Activated naive CD8-positive, alpha-beta T cell treated with anti-CD3 and anti-CD28 coated beads, Interleukin-2, amount 10 ng/mL, durations not matched to agents 7 days and 5 days (primary cell): ENCODE measurements at regions not wholly inside any gene's neighbourhood (a gene's known extent, or its start where the extent isn't known, plus 50 kb on each side); places are given as distances from the start of the nearest gene placed in this dataset.

ENCODE experiments used
- ATAC-seq: fragments of 150-1000 bp; cut with Tn5 transposase; one replicate; pipeline ENCODE4 v1.10.0; 2021; ENCODE audit warnings: low read depth, moderate library complexity
- POLR2A ChIA-PET: fragments of 350-600 bp; sonication (Branson Sonifier 250); formaldehyde crosslinking; loops from one replicate; lab custom pipeline; 2021; ENCODE audit warnings: antibody characterized with exemption; lab: Charles Lee
- DNase-seq: peaks from one replicate; pipeline ENCODE4 v3.0.0; 2021
- H3K27ac Mint-ChIP-seq: one replicate; pipeline ENCODE4 v1.8.0; 2022; ENCODE audit warnings: mild to moderate bottlenecking, mixed read lengths
- H3K27me3 Mint-ChIP-seq: one replicate; pipeline ENCODE4 v1.8.0; 2022; ENCODE audit warnings: mild to moderate bottlenecking, moderate library complexity, mixed read lengths
- H3K36me3 Mint-ChIP-seq: one replicate; pipeline ENCODE4 v1.8.0; 2021; ENCODE audit warnings: mild to moderate bottlenecking, mixed read lengths
- H3K4me1 Mint-ChIP-seq: one replicate; pipeline ENCODE4 v1.8.0; 2021; ENCODE audit warnings: mixed read lengths
- H3K4me3 Mint-ChIP-seq: one replicate; pipeline ENCODE4 v1.8.0; 2022; ENCODE audit warnings: mild to moderate bottlenecking, moderate library complexity, mixed read lengths
- H3K9me3 Mint-ChIP-seq: one replicate; pipeline ENCODE4 v1.8.0; 2021; ENCODE audit warnings: mixed read lengths

DNA sequence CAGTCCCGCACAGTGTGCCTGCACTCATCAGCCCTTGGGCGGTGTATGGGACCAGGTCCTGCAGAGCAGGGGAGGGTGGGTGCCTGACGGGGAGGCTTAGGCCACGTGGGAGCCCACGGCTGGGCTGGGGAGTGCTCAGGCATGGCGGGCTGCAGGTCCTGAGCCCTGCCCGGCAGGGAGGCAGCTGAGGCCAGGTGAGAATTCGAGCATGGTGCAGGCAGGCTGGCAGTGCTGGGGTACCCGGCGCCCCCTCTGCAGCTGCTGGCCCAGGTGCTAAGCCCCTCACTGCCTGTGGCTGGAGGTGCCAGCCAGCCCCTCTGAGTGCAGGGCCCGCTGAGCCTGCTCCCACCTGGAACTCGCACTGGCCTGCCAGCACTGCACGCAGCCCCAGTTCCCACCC is 630.9 kb upstream of the PCDH20 start:
- H3K27me3 Mint-ChIP-seq: no peaks in the 10 kb centered on the region
- H3K36me3 Mint-ChIP-seq: no peaks in the 10 kb centered on the region
- POLR2A ChIA-PET: no interaction called here
- ATAC-seq (no peak), DNase-seq (no peak)
- H3K4me3 Mint-ChIP-seq: no peak overlapping the region
- H3K9me3 Mint-ChIP-seq: peaks cover 1% of the 10 kb centered on the region
- H3K27ac Mint-ChIP-seq: no peak overlapping the region
- no peaks in the 10 kb centered on the region for H3K4me1 Mint-ChIP-seq

DNA sequence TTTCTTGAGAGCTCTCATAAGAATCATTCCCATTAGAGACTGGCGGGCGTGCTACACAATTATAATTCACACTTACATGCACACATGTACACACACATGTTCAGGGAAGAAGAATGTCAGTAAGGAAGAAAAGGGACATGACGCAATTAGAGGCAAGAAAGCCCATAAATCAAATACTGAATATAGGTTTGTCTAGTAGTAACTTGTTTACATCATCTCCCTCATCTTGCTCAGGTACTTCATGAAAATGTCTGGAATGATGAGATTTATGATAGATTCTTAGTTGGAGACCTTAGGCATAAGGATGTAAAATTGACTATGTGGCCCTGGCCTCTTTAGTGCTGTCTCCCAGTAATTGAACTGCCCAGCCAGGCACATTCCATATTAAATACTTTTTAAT is 628.0 kb upstream of the PCDH20 start:
- H3K36me3 Mint-ChIP-seq: no peaks in the 10 kb centered on the region
- no peak for ATAC-seq
- H3K27ac Mint-ChIP-seq: no peak overlapping the region
- H3K4me3 Mint-ChIP-seq: no peak overlapping the region
- H3K9me3 Mint-ChIP-seq: no peaks in the 10 kb centered on the region
- no peak for DNase-seq
- H3K27me3 Mint-ChIP-seq: no peaks in the 10 kb centered on the region
- H3K4me1 Mint-ChIP-seq: no peaks in the 10 kb centered on the region
- POLR2A ChIA-PET: no interaction called here

DNA sequence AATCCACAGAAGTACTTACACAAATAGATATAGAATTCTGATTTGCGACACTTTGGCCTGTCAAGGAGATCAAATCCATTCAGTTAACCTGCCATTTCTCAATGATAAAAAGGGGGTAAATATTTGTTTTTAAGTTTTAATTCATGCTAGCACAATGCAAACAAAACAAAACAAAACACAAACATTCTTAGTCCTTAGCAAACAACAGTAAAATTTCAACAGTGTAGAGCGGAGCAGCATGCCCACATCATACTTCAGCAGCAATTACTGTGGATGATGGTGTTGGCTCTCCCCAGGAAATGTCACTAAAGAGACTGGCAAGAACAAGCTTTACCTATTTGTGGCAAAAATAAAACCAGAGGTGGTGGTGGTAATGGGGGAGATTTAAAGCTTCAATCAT is 625.2 kb upstream of the PCDH20 start:
- no peaks in the 10 kb centered on the region for H3K36me3 Mint-ChIP-seq
- DNase-seq (no peak), ATAC-seq (no peak)
- POLR2A ChIA-PET: no interaction called here
- H3K9me3 Mint-ChIP-seq: no peaks in the 10 kb centered on the region
- no peaks in the 10 kb centered on the region for H3K4me1 Mint-ChIP-seq
- no peak overlapping the region for H3K4me3 Mint-ChIP-seq
- H3K27me3 Mint-ChIP-seq: no peaks in the 10 kb centered on the region
- no peak overlapping the region for H3K27ac Mint-ChIP-seq

DNA sequence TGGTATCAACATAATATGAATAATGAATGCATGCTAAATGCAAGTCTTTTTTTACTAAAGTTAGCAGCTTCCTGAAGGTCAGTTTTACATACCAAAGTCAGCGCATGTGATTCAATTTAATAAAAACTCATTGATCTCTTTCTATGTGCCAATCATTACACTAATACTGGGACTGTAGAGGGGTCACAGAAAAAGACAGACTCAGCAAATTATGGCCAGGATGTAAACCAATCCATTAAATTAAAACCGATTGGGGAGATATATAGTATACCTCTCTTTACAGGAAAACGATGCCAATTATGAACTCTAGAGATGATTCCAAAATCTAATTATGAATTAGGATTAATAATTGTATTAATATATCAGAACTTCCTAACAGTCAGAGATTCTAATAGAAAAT is 624.4 kb upstream of the PCDH20 start:
- Mint-ChIP-seq H3K4me1 (no peaks in the 10 kb centered on the region), H3K9me3 (no peaks in the 10 kb centered on the region), H3K27ac (no peak overlapping the region), H3K4me3 (no peak overlapping the region), H3K27me3 (no peaks in the 10 kb centered on the region), H3K36me3 (no peaks in the 10 kb centered on the region)
- DNase-seq: no peak
- ATAC-seq: no peak
- POLR2A ChIA-PET: no interaction called here

DNA sequence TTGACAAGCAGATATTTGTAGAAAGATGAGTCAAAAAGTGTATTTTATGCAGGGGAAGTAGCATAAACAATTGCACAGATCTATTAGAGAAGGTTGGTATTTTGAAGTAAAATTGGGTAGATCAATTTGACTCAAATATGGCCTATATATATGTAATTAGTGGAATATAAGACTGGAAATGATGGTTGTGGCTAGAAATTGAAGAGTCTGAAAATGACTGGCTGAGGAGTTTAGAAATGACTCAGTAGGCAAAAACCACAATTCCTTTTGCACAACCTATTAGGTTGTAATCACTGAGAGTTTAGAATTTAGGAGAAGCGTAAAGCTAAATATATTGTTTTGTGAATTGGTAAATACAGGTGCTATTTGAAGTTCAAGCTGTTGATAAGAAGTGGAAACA is 622.6 kb upstream of the PCDH20 start:
- Mint-ChIP-seq H3K4me3 (no peak overlapping the region), H3K4me1 (no peaks in the 10 kb centered on the region), H3K36me3 (no peaks in the 10 kb centered on the region), H3K27ac (no peak overlapping the region), H3K27me3 (no peaks in the 10 kb centered on the region), H3K9me3 (no peaks in the 10 kb centered on the region)
- DNase-seq (no peak), ATAC-seq (no peak)
- POLR2A ChIA-PET: no interaction called here

DNA sequence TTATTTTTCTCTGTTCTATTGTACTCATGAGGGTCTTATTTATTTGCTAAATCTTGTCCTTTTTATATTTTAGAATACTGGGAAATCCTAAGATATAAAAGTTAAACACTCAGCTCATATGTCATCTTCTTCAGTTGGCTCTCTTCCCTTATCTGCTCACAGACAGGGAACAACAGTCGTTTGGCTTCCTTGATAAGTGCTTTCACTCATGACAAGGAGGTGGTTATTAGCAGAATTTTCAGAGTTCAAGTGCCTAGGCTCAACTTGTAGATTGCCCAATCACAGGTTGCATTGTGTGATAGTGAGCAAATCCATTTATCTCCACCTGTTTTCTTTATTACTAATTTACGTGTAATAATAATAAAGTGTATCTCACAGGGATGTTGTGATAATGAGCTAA is 620.3 kb upstream of the PCDH20 start:
- H3K27ac Mint-ChIP-seq: no peak overlapping the region
- POLR2A ChIA-PET: no interaction called here
- no peaks in the 10 kb centered on the region for H3K36me3 Mint-ChIP-seq
- H3K9me3 Mint-ChIP-seq: no peaks in the 10 kb centered on the region
- no peaks in the 10 kb centered on the region for H3K27me3 Mint-ChIP-seq
- ATAC-seq (no peak), DNase-seq (no peak)
- no peaks in the 10 kb centered on the region for H3K4me1 Mint-ChIP-seq
- no peak overlapping the region for H3K4me3 Mint-ChIP-seq

DNA sequence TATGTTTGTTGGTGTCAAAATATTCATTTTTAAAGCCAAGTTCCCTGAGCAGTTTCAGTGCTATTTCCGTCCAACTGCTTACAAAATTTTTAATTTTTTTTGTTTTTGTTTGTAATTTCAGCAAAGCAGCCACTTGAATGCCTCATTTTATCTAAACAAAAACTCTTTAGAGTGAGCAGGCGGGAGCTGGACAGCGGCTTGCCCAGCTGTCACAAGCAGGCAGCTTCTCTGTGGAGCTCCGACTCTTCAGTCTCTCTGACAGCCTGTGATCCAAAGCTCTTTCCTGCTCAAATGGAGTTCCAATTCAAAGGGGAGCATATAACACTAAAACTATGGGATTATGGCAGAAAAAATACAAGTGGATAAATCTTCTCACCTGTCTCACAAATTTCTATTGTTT is 618.3 kb upstream of the PCDH20 start:
- no peak for DNase-seq
- no peaks in the 10 kb centered on the region for H3K36me3 Mint-ChIP-seq
- no peaks in the 10 kb centered on the region for H3K4me1 Mint-ChIP-seq
- ATAC-seq: no peak
- H3K27ac Mint-ChIP-seq: no peak overlapping the region
- no peaks in the 10 kb centered on the region for H3K27me3 Mint-ChIP-seq
- H3K4me3 Mint-ChIP-seq: no peak overlapping the region
- no peaks in the 10 kb centered on the region for H3K9me3 Mint-ChIP-seq
- POLR2A ChIA-PET: no interaction called here

DNA sequence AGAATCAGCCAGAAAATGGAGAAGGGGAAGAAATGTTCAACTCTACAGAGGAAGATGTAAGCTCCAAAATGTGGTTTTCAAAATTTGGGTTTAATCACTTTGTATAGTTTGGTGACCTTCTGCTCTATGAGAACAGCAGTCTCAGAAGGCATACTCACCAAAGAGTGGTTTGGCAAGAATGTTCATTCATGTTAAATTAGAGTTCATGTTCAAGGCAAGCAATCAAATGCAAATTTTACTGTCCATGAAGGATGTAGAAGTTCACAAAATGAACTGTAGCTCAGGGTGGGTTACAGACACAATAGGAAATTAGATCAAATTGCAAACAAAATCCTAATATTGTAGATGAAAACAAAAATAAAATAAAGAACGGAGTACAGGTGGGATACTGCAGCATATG is 606.7 kb upstream of the PCDH20 start:
- H3K27ac Mint-ChIP-seq: no peak overlapping the region
- no peaks in the 10 kb centered on the region for H3K9me3 Mint-ChIP-seq
- H3K4me1 Mint-ChIP-seq: no peaks in the 10 kb centered on the region
- no peak overlapping the region for H3K4me3 Mint-ChIP-seq
- DNase-seq (no peak), ATAC-seq (no peak)
- POLR2A ChIA-PET: no interaction called here
- H3K36me3 Mint-ChIP-seq: no peaks in the 10 kb centered on the region
- no peaks in the 10 kb centered on the region for H3K27me3 Mint-ChIP-seq

DNA sequence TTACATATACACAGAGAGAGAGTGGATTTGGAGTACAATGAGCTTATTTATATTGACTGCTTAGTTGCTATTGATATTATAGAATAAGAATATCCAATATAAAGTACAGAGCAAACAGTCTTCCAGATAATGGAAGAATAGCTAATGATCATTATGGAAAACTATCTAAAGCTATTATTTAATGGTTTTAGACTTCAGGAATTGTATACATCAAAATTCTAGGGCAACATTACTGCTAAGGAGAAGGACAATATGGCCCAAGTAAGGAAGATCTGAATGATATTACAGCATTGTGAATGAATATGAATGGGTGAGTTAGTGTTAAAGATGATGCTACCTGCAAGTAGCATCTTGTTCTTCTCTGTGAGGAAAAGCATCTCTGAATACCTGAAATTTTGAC is 604.2 kb upstream of the PCDH20 start:
- Mint-ChIP-seq H3K27ac (no peak overlapping the region), H3K9me3 (no peaks in the 10 kb centered on the region), H3K4me1 (no peaks in the 10 kb centered on the region), H3K4me3 (no peak overlapping the region), H3K27me3 (no peaks in the 10 kb centered on the region), H3K36me3 (no peaks in the 10 kb centered on the region)
- DNase-seq (no peak), ATAC-seq (no peak)
- POLR2A ChIA-PET: no interaction called here

DNA sequence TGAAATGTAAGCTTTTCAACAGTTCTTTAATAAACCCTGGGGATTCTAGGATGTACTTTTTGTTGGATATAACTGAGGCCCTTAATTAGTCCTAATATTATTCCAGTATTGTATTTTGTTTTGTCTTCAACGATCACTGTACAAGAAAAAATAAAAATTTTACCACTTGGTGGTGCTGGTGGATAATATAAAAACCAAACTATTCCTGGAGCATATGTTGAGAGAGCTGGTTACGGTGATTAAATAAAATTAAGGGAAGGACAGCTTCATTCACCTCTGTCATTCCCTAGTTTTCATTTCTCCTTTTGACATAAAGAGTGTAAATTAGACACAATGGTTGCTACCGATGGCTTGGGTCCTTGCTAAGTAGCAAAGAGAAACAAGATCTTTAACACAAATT is 598.6 kb upstream of the PCDH20 start:
- H3K4me1 Mint-ChIP-seq: no peaks in the 10 kb centered on the region
- H3K27ac Mint-ChIP-seq: no peak overlapping the region
- H3K36me3 Mint-ChIP-seq: no peaks in the 10 kb centered on the region
- POLR2A ChIA-PET: no interaction called here
- ATAC-seq: no peak
- DNase-seq: no peak
- no peaks in the 10 kb centered on the region for H3K9me3 Mint-ChIP-seq
- H3K27me3 Mint-ChIP-seq: no peaks in the 10 kb centered on the region
- no peak overlapping the region for H3K4me3 Mint-ChIP-seq

DNA sequence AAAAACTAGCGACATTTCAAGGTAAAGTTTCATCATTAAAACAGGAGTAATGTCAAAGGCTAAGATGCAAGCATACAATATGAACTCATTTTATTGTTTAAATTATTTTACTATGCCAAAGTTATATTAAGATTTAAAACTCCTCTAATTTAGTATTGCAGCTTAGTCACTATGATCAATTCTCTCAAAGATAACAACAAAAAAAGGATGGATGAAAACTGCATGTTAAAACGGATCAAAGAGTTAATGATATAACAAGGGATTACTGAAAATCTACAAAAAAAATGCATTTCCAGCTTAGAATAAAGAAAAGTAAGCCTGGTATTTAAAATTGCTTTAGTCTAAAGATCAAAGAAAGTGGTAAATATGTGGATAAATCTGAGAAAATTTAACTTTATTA is 587.8 kb upstream of the PCDH20 start:
- POLR2A ChIA-PET: no interaction called here
- ATAC-seq: no peak
- no peaks in the 10 kb centered on the region for H3K27me3 Mint-ChIP-seq
- peaks cover 2% of the 10 kb centered on the region for H3K9me3 Mint-ChIP-seq
- no peak for DNase-seq
- no peaks in the 10 kb centered on the region for H3K36me3 Mint-ChIP-seq
- no peak overlapping the region for H3K27ac Mint-ChIP-seq
- H3K4me3 Mint-ChIP-seq: no peak overlapping the region
- no peaks in the 10 kb centered on the region for H3K4me1 Mint-ChIP-seq

DNA sequence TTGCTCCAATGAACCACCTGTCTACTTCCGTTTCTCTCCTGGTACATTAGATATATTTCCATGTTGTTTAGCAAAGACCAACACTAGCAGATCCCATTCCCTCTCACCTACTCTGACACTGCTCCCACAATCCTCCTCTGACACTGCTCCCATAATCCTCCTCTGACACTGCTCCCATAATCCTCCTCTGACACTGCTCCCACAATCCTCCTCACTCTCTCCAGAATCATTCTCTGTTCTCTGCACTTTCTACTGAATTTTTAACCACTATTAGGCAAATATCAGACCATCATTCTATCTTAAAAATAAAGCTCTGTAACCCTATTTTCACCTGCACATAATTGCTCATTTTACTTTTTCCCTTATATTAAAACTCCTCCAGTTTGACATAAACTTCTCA is 578.5 kb upstream of the PCDH20 start:
- no peaks in the 10 kb centered on the region for H3K4me1 Mint-ChIP-seq
- no peaks in the 10 kb centered on the region for H3K36me3 Mint-ChIP-seq
- no peak overlapping the region for H3K4me3 Mint-ChIP-seq
- no peaks in the 10 kb centered on the region for H3K27me3 Mint-ChIP-seq
- ATAC-seq: no peak
- H3K9me3 Mint-ChIP-seq: peaks cover 3% of the 10 kb centered on the region
- no peak overlapping the region for H3K27ac Mint-ChIP-seq
- no peak for DNase-seq
- POLR2A ChIA-PET: no interaction called here

DNA sequence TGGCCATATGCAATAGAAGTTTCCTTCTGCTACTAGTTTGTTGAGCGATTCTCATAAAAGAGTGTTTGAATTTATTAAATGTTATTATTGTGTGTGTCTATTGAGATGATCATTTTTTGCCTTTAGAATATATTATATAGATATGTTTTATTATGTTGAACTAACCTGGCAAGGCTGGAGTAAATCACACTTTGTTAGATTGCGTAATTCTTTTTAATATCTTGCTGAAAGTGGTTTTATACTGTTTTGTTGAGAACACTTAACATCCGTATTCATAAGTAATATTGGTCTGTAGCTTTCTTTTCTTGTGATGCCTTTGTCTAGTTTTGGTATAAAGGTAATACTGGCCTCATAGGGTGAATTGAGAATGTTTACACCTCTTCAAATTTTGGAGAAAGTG is 574.3 kb upstream of the PCDH20 start:
- peaks cover 1% of the 10 kb centered on the region for H3K9me3 Mint-ChIP-seq

DNA sequence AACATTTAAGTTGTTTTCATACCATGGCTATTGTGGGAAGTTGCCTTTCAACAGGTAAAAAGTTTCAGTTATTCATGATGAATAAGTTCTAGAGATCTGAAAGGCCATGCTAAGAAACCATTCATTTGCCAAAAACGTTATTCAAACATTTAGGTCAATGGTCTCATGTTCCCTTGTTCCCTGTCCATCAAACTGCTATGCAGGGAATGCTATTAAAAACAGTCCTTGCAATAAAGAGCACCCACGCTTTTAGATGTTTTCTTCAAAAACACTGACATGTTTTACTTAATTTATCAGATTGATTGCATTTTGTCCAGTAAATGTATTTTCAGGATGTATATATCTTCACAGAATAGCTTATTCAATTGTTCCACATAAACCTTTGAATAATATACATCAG is 573.2 kb upstream of the PCDH20 start:
- Mint-ChIP-seq H3K36me3 (no peaks in the 10 kb centered on the region), H3K9me3 (no peaks in the 10 kb centered on the region), H3K4me1 (no peaks in the 10 kb centered on the region), H3K4me3 (no peak overlapping the region), H3K27ac (no peak overlapping the region), H3K27me3 (no peaks in the 10 kb centered on the region)
- no peak for ATAC-seq
- POLR2A ChIA-PET: no interaction called here
- no peak for DNase-seq

More for the DNA sequence above, 574.3 kb upstream of the PCDH20 start:
- no peak overlapping the region for H3K27ac Mint-ChIP-seq
- no peak overlapping the region for H3K4me3 Mint-ChIP-seq
- H3K36me3 Mint-ChIP-seq: no peaks in the 10 kb centered on the region
- no peaks in the 10 kb centered on the region for H3K27me3 Mint-ChIP-seq
- no peaks in the 10 kb centered on the region for H3K4me1 Mint-ChIP-seq
- POLR2A ChIA-PET: no interaction called here
- DNase-seq: no peak
- no peak for ATAC-seq

DNA sequence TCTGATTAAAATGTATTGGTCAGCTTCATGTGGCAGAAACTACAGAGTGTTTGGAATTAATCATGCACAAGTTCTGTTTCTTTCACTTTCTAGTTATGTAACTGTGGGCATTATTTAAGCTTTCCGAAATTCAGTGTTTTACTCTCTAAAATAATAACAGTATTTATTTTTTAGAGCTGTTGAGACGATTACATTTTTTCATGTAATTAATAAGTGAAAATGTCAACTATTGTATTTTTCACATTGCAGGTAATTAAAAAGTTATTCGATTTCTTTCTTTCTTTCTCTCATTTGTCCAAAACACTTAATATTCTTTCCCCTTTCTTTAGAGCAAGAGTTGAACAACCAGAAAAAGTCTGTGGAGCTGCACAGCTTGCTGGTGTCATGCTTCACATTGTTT is 559.4 kb upstream of the PCDH20 start:
- no peak for ATAC-seq
- Mint-ChIP-seq H3K27ac (no peak overlapping the region), H3K4me3 (no peak overlapping the region), H3K27me3 (no peaks in the 10 kb centered on the region), H3K9me3 (peaks cover 2% of the 10 kb centered on the region), H3K4me1 (no peaks in the 10 kb centered on the region), H3K36me3 (no peaks in the 10 kb centered on the region)
- POLR2A ChIA-PET: no interaction called here
- no peak for DNase-seq
